Kidney (tissue), 13 donors: ENCODE measurements at regions not wholly inside any gene's neighbourhood (a gene's known extent, or its start where the extent isn't known, plus 50 kb on each side); places are given as distances from the start of the nearest gene placed in this dataset.

Experiments
- DNase-seq, 5 donors: peaks; one replicate each; pipeline ENCODE4 v3.0.0-alpha.2; 2013 to 2020
- FAIRE-seq: peaks from 2 replicates; lab custom pipeline; 2012; peaks lifted over from hg19 to GRCh38; lab: Jason Lieb, UNC
- H3K27ac ChIP-seq, 2 donors: one replicate each; pipeline ENCODE4 v1.7.0; 2013; ENCODE audit warnings: low read depth in 2 of 2, low read length in 2 of 2, inconsistent platforms in 1 of 2
- H3K27me3 ChIP-seq: one replicate; pipeline ENCODE4 v1.7.1; 2013; ENCODE audit warnings: low read length, inconsistent platforms; ENCODE audit not compliant: control insufficient read depth, insufficient read depth
- H3K36me3 ChIP-seq, 3 donors: one replicate each; pipeline versions ENCODE4 v1.7.0 to v1.7.1; 2013; ENCODE audit warnings: low read length in 3 of 3, control low read depth in 1 of 3, inconsistent platforms in 1 of 3; ENCODE audit not compliant: insufficient read depth in 3 of 3, control insufficient read depth in 2 of 3
- H3K4me1 ChIP-seq, 3 donors: one replicate each; pipeline versions ENCODE4 v1.7.0 to v1.7.1; 2013; ENCODE audit warnings: low read length in 3 of 3, inconsistent platforms in 1 of 3, low read depth in 1 of 3; ENCODE audit not compliant: control insufficient read depth in 2 of 3, insufficient read depth in 2 of 3
- H3K4me3 ChIP-seq, 3 donors: one replicate each; pipeline versions ENCODE4 v1.7.0 to v1.8.1; 2013; ENCODE audit warnings: low read length in 3 of 3, control low read depth in 1 of 3, inconsistent platforms in 1 of 3
- H3K9ac ChIP-seq, 3 donors: one replicate each; pipeline versions ENCODE4 v1.7.0 to v1.7.1; 2013; ENCODE audit warnings: low read length in 3 of 3, control low read depth in 1 of 3, inconsistent platforms in 1 of 3
- H3K9me3 ChIP-seq, 3 donors: one replicate each; pipeline versions ENCODE4 v1.7.0 to v1.7.1; 2013; ENCODE audit warnings: low read length in 3 of 3, control low read depth in 1 of 3, inconsistent platforms in 1 of 3; ENCODE audit not compliant: control insufficient read depth in 2 of 3, insufficient read depth in 1 of 3
- CTCF ChIP-seq: IDR thresholded peaks from 3 replicates; pipeline ENCODE4 v1.5.1; 2012; ENCODE audit warnings: mild to moderate bottlenecking, moderate library complexity, borderline replicate concordance; ENCODE audit not compliant: insufficient read depth; ENCODE audit errors: extremely low read depth
- intact Hi-C: fragments of 100-400 bp; cut with DNase I; formaldehyde crosslinking; loops from one replicate; pipeline ENCODE4 v1.11.1; 2022
- donor health status: control.
- donor health status: control.
- donor health status: control.
- donor health status: control.
- donor health status: control.
- donor health status: DM: yes; HTN: yes; CAD: no.
- donor health status: Normal renal cell carcinoma (clear cell type).

GRCh38 chr7:144955422-144955821 is 119.6 kb upstream of the TPK1 start:
- Histone ChIP-seq H3K4me3 (no peak overlapping the region), H3K9ac (no peak overlapping the region), H3K4me1 (no peaks in the 10 kb centered on the region), H3K36me3 (no peaks in the 10 kb centered on the region), H3K9me3 (no peaks in the 10 kb centered on the region), H3K27ac (no peak overlapping the region), H3K27me3 (no peaks in the 10 kb centered on the region)
- intact Hi-C loops = no loop called here
- FAIRE-seq = no peak
- no peak for TF ChIP-seq CTCF
- DNase-seq = no peak

GRCh38 chr7:144941127-144941526 is 105.3 kb upstream of the TPK1 start:
- H3K9me3 ChIP-seq = no peaks in the 10 kb centered on the region
- H3K27me3 ChIP-seq = no peaks in the 10 kb centered on the region
- FAIRE-seq (no peak), DNase-seq (no peak)
- H3K36me3 ChIP-seq = no peaks in the 10 kb centered on the region
- H3K9ac ChIP-seq = no peak overlapping the region
- no peak overlapping the region for H3K27ac ChIP-seq
- intact Hi-C loops = no loop called here
- H3K4me3 ChIP-seq = no peak overlapping the region
- no peaks in the 10 kb centered on the region for H3K4me1 ChIP-seq
- TF ChIP-seq CTCF = no peak

GRCh38 chr7:144937199-144937598 is 101.3 kb upstream of the TPK1 start:
- no peaks in the 10 kb centered on the region for H3K27me3 ChIP-seq
- no peaks in the 10 kb centered on the region for H3K4me1 ChIP-seq
- TF ChIP-seq CTCF = no peak
- no peak overlapping the region for H3K27ac ChIP-seq
- no peak overlapping the region for H3K4me3 ChIP-seq
- H3K9me3 ChIP-seq = no peaks in the 10 kb centered on the region
- DNase-seq (no peak), FAIRE-seq (no peak)
- H3K36me3 ChIP-seq = no peaks in the 10 kb centered on the region
- intact Hi-C loops = no loop called here
- no peak overlapping the region for H3K9ac ChIP-seq

- no peak for DNase-seq
- Histone ChIP-seq H3K4me3 (no peak overlapping the region), H3K27ac (no peak overlapping the region), H3K9me3 (no peaks in the 10 kb centered on the region), H3K27me3 (no peaks in the 10 kb centered on the region), H3K36me3 (no peaks in the 10 kb centered on the region), H3K9ac (no peak overlapping the region), H3K4me1 (no peaks in the 10 kb centered on the region)
- intact Hi-C loops = no loop called here
- no peak for FAIRE-seq
- no peak for TF ChIP-seq CTCF
These were observed 100.5 kb upstream of the TPK1 start for GRCh38 chr7:144936314-144936713.
